ENCODE measurements at regions not wholly inside any gene's neighbourhood (a gene's known extent, or its start where the extent isn't known, plus 50 kb on each side); places are given as distances from the start of the nearest gene placed in this dataset.

DNA sequence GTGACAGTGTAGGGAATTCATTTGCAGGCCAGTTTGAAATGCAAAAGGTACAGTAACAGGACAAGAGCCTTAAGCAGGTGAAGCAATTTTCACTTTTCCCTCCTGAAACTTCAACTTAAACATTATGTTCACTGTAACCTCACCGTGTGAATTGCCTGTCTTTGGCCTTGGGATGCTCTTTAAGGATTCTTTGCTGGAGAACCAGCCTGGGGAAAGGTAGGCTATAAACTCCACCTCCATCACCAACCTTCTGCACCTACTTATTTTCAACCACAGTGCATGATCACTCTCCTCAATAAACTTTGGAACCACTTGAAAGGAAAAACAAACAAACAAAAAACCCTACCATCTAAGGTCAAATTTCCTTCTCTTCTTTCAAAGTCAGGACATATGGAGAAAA lies 300.5 kb downstream of the TLE1 start:
- DNase-seq (no peak), ATAC-seq (ENCODE audit: low read depth in 2 of 2) (no peak)
- no peak overlapping the region for H3K27ac Mint-ChIP-seq
- H3K9me3 Mint-ChIP-seq: no peaks in the 10 kb centered on the region
- no peak overlapping the region for H3K4me3 Mint-ChIP-seq
- H3K36me3 Mint-ChIP-seq: no peaks in the 10 kb centered on the region
- peaks cover 0 to 5% (median 4%) of the 10 kb centered on the region in 3 donors for H3K27me3 Mint-ChIP-seq
- H3K4me1 Mint-ChIP-seq: no peaks in the 10 kb centered on the region

DNA sequence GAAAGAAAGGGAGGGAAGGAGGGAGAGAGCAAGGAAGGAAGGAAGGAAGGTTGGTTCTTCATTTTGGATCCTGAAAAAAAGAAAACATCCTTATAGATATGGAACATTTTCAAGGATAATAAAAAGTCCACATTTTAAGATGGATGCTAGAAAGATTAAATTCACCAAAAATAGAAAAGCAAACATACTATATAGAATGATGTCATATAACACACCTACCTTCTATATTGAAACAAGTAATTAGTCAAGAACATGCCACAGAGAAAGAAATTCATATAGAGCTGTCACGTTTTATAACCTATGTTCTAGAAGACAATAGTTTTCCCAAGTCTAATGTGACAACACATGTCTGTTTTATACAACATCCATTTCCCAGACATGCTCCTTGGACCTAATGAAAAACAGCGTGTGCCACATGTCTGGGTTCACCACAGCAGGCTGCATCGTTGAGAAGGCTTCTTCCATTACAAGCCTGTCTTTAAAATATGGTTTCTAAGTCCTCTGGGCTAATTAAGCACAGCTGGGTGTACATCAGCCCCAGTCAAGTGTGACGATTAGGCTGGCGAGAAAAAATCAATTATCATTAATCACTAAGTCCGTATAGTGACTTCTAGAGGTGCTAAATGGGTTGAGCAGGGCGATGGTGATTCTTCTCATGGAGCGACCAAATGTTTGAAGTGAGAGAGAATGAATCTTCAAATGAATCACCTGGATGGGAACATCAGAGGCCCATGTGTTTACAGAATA lies 301.8 kb downstream of the TLE1 start:
- no peak for DNase-seq
- Mint-ChIP-seq H3K9me3 (no peaks in the 10 kb centered on the region), H3K27me3 (peaks cover 0 to 5% (median 4%) of the 10 kb centered on the region in 3 donors), H3K27ac (no peak overlapping the region), H3K4me1 (no peaks in the 10 kb centered on the region), H3K4me3 (no peak overlapping the region), H3K36me3 (no peaks in the 10 kb centered on the region)
- no peak for ATAC-seq (ENCODE audit: low read depth in 2 of 2)

- Mint-ChIP-seq H3K27ac (no peak overlapping the region), H3K27me3 (peaks cover 0 to 4% (median 0%) of the 10 kb centered on the region in 3 donors), H3K9me3 (no peaks in the 10 kb centered on the region), H3K36me3 (no peaks in the 10 kb centered on the region), H3K4me3 (no peak overlapping the region), H3K4me1 (no peaks in the 10 kb centered on the region)
- ATAC-seq (ENCODE audit: low read depth in 2 of 2) (no peak), DNase-seq (no peak)
Measured at GRCh38 chr9:81384911-81385310, 304.4 kb downstream of the TLE1 start.

- DNase-seq (no peak), ATAC-seq (ENCODE audit: low read depth in 2 of 2) (no peak)
- Mint-ChIP-seq H3K4me3 (no peak overlapping the region), H3K27ac (no peak overlapping the region), H3K27me3 (peaks cover 0 to 4% (median 0%) of the 10 kb centered on the region in 3 donors), H3K4me1 (no peaks in the 10 kb centered on the region), H3K9me3 (no peaks in the 10 kb centered on the region), H3K36me3 (no peaks in the 10 kb centered on the region)
Measured at GRCh38 chr9:81382281-81382680, 307.1 kb downstream of the TLE1 start.

DNA sequence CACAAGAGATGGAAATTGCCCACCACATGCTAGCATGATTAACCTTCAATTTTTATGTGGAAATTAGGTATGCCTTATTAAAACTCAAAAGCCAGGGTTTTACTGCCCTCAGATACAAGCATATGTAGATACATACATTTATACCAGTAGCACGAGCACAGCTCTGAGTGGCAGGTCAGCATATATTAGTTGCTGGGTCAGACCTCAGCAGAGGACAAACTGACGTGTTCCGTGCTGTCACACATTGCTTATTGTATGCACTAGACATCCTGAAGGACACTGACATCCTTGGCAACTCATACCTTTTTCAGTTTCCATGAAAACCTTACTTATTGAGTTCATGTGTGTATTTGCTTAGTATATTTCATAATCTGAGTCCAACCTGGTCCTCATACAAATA lies 307.7 kb downstream of the TLE1 start:
- ATAC-seq (ENCODE audit: low read depth in 2 of 2) (no peak), DNase-seq (no peak)
- no peaks in the 10 kb centered on the region for H3K9me3 Mint-ChIP-seq
- no peaks in the 10 kb centered on the region for H3K4me1 Mint-ChIP-seq
- H3K4me3 Mint-ChIP-seq: no peak overlapping the region
- H3K27ac Mint-ChIP-seq: no peak overlapping the region
- no peaks in the 10 kb centered on the region for H3K36me3 Mint-ChIP-seq
- peaks cover 0 to 4% (median 0%) of the 10 kb centered on the region in 3 donors for H3K27me3 Mint-ChIP-seq

- peak overlapping the region in 1 of 6 donors; percentile 4 for H3K27ac Mint-ChIP-seq
- H3K36me3 Mint-ChIP-seq: no peaks in the 10 kb centered on the region
- ATAC-seq (ENCODE audit: low read depth in 2 of 2) (no peak), DNase-seq (no peak)
- no peaks in the 10 kb centered on the region for H3K4me1 Mint-ChIP-seq
- no peak overlapping the region for H3K4me3 Mint-ChIP-seq
- H3K27me3 Mint-ChIP-seq: no peaks in the 10 kb centered on the region
- H3K9me3 Mint-ChIP-seq: no peaks in the 10 kb centered on the region
Measured at GRCh38 chr9:81380504-81381359, 308.6 kb downstream of the TLE1 start.

DNA sequence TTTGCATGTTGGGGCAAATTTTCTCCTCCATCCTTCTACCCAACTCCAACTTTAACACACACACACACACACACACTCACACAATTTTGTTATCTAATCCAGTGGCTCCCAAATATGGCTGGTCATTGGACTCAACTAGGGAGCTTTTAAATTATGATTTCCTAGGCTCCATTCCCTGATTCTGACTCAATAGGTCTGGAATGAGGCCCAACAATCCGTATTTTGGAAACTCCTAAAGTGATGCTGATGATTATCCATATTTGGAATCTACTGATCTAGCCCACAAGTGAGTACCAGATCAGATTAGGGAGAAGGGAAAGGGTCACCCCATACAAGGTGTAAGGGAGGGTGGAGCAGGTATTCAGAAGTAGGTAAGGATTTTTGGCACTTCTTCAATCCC lies 309.7 kb downstream of the TLE1 start:
- no peak overlapping the region for H3K27ac Mint-ChIP-seq
- no peak overlapping the region for H3K4me3 Mint-ChIP-seq
- H3K4me1 Mint-ChIP-seq: no peaks in the 10 kb centered on the region
- no peaks in the 10 kb centered on the region for H3K36me3 Mint-ChIP-seq
- no peaks in the 10 kb centered on the region for H3K27me3 Mint-ChIP-seq
- no peak for ATAC-seq (ENCODE audit: low read depth in 2 of 2)
- H3K9me3 Mint-ChIP-seq: no peaks in the 10 kb centered on the region
- DNase-seq: no peak

DNA sequence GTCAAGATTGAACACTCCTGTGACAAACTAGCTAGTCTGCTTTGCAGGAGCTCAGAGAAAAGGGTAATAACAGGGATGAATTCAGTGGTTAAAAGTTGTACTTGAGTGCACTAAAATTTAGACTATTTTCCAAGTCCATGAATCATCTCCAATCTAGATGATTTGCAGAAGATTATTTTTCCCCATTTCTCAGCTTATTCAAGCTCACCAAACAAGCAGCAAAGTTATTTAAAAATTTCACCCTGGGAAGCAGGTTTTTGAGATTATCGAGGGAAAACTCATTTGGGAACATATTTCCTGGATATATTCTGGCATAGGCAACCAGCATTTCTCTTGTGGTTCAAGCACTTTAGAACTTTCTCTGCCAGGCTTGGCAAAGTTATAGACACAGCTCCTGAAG lies 311.4 kb downstream of the TLE1 start:
- no peak overlapping the region for H3K27ac Mint-ChIP-seq
- H3K9me3 Mint-ChIP-seq: no peaks in the 10 kb centered on the region
- ATAC-seq (ENCODE audit: low read depth in 2 of 2): no peak
- DNase-seq: no peak
- H3K27me3 Mint-ChIP-seq: no peaks in the 10 kb centered on the region
- H3K4me3 Mint-ChIP-seq: no peak overlapping the region
- H3K36me3 Mint-ChIP-seq: no peaks in the 10 kb centered on the region
- no peaks in the 10 kb centered on the region for H3K4me1 Mint-ChIP-seq

GRCh38 chr9:81377320-81377719 lies 312.0 kb downstream of the TLE1 start:
- Mint-ChIP-seq H3K27me3 (no peaks in the 10 kb centered on the region), H3K4me1 (no peaks in the 10 kb centered on the region), H3K36me3 (no peaks in the 10 kb centered on the region), H3K27ac (no peak overlapping the region), H3K9me3 (no peaks in the 10 kb centered on the region), H3K4me3 (no peak overlapping the region)
- DNase-seq (no peak), ATAC-seq (ENCODE audit: low read depth in 2 of 2) (no peak)

GRCh38 chr9:81375187-81376100 lies 313.9 kb downstream of the TLE1 start:
- no peak for ATAC-seq (ENCODE audit: low read depth in 2 of 2)
- H3K9me3 Mint-ChIP-seq: no peaks in the 10 kb centered on the region
- peak overlapping the region in 2 of 6 donors; percentile 26 to 94 for H3K27ac Mint-ChIP-seq
- H3K36me3 Mint-ChIP-seq: no peaks in the 10 kb centered on the region
- DNase-seq: no peak
- no peak overlapping the region for H3K4me3 Mint-ChIP-seq
- H3K4me1 Mint-ChIP-seq: no peaks in the 10 kb centered on the region
- no peaks in the 10 kb centered on the region for H3K27me3 Mint-ChIP-seq

DNA sequence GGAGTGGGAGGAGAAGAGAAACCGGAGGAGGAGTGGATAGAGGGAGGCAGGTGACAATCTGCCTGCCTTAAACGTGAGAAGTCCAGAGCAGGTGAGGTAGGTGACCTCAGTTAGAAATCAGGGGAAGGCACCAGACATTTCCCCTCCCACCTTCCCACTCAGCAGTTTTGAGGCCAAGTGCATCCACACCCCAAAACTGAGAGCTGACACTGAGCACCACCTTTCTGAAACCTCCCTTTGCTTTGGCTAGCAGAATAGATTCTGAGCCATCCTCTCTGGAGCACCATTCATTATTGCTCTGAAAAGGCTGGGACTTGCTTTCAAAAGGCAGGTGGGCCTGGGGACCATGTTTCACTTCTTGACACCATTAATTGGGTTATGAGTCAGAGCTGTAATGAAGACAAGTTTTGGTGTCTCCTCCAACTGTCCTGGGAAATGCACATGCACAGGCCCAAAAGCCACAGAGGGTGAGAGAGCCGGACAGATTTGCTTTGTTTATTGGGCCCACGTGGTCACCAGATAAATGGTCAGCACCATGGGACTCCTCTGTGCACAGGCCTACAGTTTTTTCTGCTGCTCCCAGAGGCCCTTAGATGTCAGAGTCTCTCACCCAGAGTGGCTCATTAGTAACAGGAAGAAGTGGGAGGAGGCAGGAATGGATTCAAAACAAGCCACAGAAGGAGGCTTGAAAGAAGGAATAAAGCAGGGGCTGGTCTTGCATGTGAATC lies 314.7 kb downstream of the TLE1 start:
- Mint-ChIP-seq H3K27ac (no peak overlapping the region), H3K4me1 (no peaks in the 10 kb centered on the region), H3K9me3 (no peaks in the 10 kb centered on the region), H3K36me3 (no peaks in the 10 kb centered on the region), H3K27me3 (no peaks in the 10 kb centered on the region), H3K4me3 (no peak overlapping the region)
- ATAC-seq (ENCODE audit: low read depth in 2 of 2): no peak
- DNase-seq: no peak

- DNase-seq (no peak), ATAC-seq (ENCODE audit: low read depth in 2 of 2) (no peak)
- Mint-ChIP-seq H3K27me3 (no peaks in the 10 kb centered on the region), H3K4me1 (no peaks in the 10 kb centered on the region), H3K27ac (no peak overlapping the region), H3K36me3 (no peaks in the 10 kb centered on the region), H3K4me3 (no peak overlapping the region), H3K9me3 (no peaks in the 10 kb centered on the region)
Measured at GRCh38 chr9:81373294-81373693, 316.1 kb downstream of the TLE1 start.

GRCh38 chr9:81372628-81373191 lies 316.6 kb downstream of the TLE1 start:
- DNase-seq (no peak), ATAC-seq (ENCODE audit: low read depth in 2 of 2) (no peak)
- H3K4me1 Mint-ChIP-seq: no peaks in the 10 kb centered on the region
- H3K27me3 Mint-ChIP-seq: no peaks in the 10 kb centered on the region
- H3K36me3 Mint-ChIP-seq: no peaks in the 10 kb centered on the region
- H3K4me3 Mint-ChIP-seq: no peak overlapping the region
- H3K9me3 Mint-ChIP-seq: no peaks in the 10 kb centered on the region
- no peak overlapping the region for H3K27ac Mint-ChIP-seq

Data from naive B cell (primary cell).